AG10803 (cell line): ENCODE measurements at regions not wholly inside any gene's neighbourhood (a gene's known extent, or its start where the extent isn't known, plus 50 kb on each side); places are given as distances from the start of the nearest gene placed in this dataset.

Source experiments
- DNase-seq: peaks from one replicate; pipeline ENCODE4 v3.0.0; 2010; ENCODE audit warnings: low read depth
- H3K4me3 ChIP-seq: 2 replicates; pipeline ENCODE4 v1.5.1; 2011; ENCODE audit warnings: mild to moderate bottlenecking, low read length, control low read depth
- TF ChIP-seq, protein P1 (sequence below): conservative IDR thresholded peaks from 2 replicates; pipeline ENCODE4 v1.5.1; 2011; ENCODE audit warnings: mild to moderate bottlenecking, low read length, control low read depth, inconsistent platforms

DNA sequence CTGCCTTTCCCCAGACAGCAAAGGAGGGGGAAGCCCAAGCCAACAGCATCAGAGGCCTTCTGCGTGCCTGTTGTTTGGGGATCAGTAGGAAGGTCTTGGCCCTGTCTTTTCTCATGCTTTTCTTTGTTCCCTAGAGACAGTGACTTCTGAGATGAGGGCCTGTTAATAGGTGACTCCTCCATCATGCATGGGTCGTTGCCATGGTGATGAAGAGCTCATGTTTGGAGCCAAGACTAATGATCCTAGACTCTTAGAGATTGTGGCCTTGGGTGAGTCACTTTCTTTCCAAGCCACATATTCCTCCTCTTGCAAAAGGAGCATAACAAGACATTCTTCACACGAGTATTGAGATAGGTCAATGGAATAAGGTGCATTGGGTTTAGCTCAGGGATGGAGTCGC, 201.1 kb upstream of the ASIC2 start:
- TF ChIP-seq, protein P1, sequence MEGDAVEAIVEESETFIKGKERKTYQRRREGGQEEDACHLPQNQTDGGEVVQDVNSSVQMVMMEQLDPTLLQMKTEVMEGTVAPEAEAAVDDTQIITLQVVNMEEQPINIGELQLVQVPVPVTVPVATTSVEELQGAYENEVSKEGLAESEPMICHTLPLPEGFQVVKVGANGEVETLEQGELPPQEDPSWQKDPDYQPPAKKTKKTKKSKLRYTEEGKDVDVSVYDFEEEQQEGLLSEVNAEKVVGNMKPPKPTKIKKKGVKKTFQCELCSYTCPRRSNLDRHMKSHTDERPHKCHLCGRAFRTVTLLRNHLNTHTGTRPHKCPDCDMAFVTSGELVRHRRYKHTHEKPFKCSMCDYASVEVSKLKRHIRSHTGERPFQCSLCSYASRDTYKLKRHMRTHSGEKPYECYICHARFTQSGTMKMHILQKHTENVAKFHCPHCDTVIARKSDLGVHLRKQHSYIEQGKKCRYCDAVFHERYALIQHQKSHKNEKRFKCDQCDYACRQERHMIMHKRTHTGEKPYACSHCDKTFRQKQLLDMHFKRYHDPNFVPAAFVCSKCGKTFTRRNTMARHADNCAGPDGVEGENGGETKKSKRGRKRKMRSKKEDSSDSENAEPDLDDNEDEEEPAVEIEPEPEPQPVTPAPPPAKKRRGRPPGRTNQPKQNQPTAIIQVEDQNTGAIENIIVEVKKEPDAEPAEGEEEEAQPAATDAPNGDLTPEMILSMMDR = no peak
- peak; percentile 8 for DNase-seq
- H3K4me3 ChIP-seq = no peak overlapping the region

DNA sequence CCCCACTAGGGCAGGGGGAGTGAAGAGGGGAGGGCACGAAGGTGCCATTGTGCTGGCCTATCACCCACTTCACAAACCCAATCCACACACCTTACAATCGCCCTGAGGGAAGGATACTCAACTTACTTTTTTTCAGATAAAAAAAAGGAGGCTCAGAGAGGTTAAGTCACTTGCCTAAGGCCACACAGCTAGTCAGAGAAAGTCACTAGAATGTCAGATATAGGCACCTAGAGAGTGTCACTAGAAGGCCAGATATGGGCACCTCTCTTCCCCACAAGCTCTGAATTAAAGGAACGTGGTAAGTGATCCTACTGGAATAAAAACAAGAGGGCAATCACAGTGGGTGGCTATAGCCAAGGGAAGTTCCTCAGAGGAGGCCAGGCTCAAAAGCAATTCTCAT, 204.5 kb upstream of the ASIC2 start:
- DNase-seq = no peak
- TF ChIP-seq, protein P1 = no peak
- no peak overlapping the region for H3K4me3 ChIP-seq

- TF ChIP-seq, protein P1 = no peak
- no peak for DNase-seq
- no peak overlapping the region for H3K4me3 ChIP-seq
Observed at GRCh38 chr17:33498069-33498468, 205.0 kb upstream of the ASIC2 start.

DNA sequence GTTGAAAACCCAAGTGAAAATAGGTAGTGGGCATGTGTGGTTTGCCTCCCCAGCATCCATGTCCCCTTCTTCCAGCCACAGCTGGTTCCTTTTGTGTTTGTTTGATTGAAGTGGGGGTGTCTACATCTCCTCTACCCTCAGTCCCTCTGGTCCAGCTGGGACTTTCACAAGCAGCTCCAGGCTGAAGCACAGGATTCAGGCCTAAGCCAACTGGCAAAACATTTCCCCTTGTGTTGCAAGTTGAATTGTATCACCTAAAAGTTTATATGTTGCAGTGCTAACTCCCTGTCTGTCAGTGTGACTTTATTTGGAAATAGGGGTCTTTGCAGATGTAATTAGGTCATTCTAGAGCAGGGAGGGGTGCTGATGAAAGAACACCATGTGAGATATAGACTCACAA, 205.9 kb upstream of the ASIC2 start:
- no peak overlapping the region for H3K4me3 ChIP-seq
- TF ChIP-seq, protein P1 = no peak
- DNase-seq = no peak

- DNase-seq = no peak
- TF ChIP-seq, protein P1 = no peak
- H3K4me3 ChIP-seq = no peak overlapping the region
Observed at GRCh38 chr17:33500151-33500550, 207.1 kb upstream of the ASIC2 start.

DNA sequence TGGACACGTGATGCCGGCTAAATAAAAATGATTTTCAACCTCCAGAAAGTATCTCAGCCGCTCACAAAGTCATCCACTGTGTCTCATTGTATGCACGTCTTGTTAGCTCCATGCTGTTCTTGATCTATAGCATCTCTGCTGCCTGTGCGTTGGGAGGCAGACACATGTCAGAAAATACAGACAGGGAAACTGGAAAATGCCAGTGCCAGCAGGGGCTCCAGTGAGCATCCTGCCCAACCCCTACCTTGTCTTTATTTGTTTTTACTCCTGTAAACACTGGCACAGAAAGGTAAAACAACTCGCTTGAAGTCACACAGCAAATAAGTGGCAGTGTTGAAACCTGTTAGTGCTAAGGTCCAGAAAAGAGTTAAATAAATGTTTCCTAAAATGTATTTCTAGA, 208.1 kb upstream of the ASIC2 start:
- DNase-seq = no peak
- no peak overlapping the region for H3K4me3 ChIP-seq
- TF ChIP-seq, protein P1 = no peak

DNA sequence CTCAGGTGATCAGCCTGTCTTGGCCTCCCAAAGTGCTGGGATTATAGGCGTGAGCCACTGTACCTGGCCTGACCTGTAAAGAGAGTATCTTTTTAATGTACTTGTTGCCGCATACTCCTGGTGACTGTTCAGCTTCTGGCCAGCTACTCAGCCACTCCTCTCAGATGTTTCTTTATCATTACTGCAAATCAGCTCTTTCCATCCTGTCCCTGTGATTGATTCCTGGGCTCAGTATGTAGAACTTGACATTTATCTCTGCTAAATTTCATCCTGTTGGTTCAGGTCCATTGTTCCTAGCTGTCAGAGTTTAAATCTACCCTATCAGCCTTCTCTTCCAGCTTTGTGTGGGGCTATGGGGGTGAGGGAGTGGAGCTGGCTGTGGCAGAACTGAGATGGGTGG, 211.5 kb upstream of the ASIC2 start:
- DNase-seq = no peak
- TF ChIP-seq, protein P1 = no peak
- no peak overlapping the region for H3K4me3 ChIP-seq
